Karpas-422 (cell line): ENCODE measurements at regions not wholly inside any gene's neighbourhood (a gene's known extent, or its start where the extent isn't known, plus 50 kb on each side); places are given as distances from the start of the nearest gene placed in this dataset.

Experiments
- DNase-seq: peaks from one replicate; pipeline ENCODE4 v3.0.0-alpha.2; 2015
- H2AFZ ChIP-seq: fragments of 200-600 bp; sonication (generic); 2 replicates; pipeline ENCODE4 v1.6.1; 2014; ENCODE audit warnings: antibody characterized with exemption, low read length, mixed read lengths
- H3K27ac ChIP-seq: fragments of 200-600 bp; sonication (generic); 2 replicates; pipeline ENCODE4 v1.5.1; 2014; ENCODE audit warnings: mild to moderate bottlenecking, low read length, moderate library complexity
- H3K27me3 ChIP-seq: fragments of 200-600 bp; sonication (generic); 2 replicates; pipeline ENCODE4 v1.6.1; 2014; ENCODE audit warnings: low read length, mixed read lengths
- H3K36me3 ChIP-seq: fragments of 200-600 bp; sonication (generic); 2 replicates; pipeline ENCODE4 v1.6.1; 2014; ENCODE audit warnings: low read length, mixed read lengths; ENCODE audit not compliant: insufficient read depth
- H3K4me1 ChIP-seq: fragments of 200-600 bp; sonication (generic); 2 replicates; pipeline ENCODE4 v1.6.1; 2014; ENCODE audit warnings: mild to moderate bottlenecking, low read length, mixed read lengths
- H3K4me2 ChIP-seq: fragments of 200-600 bp; sonication (generic); 2 replicates; pipeline ENCODE4 v1.6.1; 2014; ENCODE audit warnings: low read length, low read depth, mild to moderate bottlenecking; ENCODE audit not compliant: poor library complexity, severe bottlenecking
- H3K4me3 ChIP-seq: fragments of 200-600 bp; sonication (generic); 2 replicates; pipeline ENCODE4 v1.5.1; 2014; ENCODE audit warnings: mild to moderate bottlenecking, antibody characterized with exemption, low read length, mixed read lengths
- H3K79me2 ChIP-seq: fragments of 200-600 bp; sonication (generic); 2 replicates; pipeline ENCODE4 v1.6.1; 2014; ENCODE audit warnings: mild to moderate bottlenecking, low read length, mixed read lengths
- H3K9ac ChIP-seq: fragments of 200-600 bp; sonication (generic); 2 replicates; pipeline ENCODE4 v1.6.0; 2014; ENCODE audit warnings: low read length
- H3K9me2 ChIP-seq: fragments of 200-600 bp; sonication (generic), shearing (Covaris generic); replicated peaks from 2 replicates; pipeline ENCODE4 v1.6.0; 2014; ENCODE audit warnings: mild to moderate bottlenecking, low read length, moderate library complexity; ENCODE audit not compliant: insufficient read depth
- H3K9me3 ChIP-seq: fragments of 300-700, 200-600 bp; sonication (generic); 2 replicates; pipeline ENCODE4 v1.6.1; 2014; ENCODE audit warnings: low read length, mixed read lengths
- H4K20me1 ChIP-seq: fragments of 200-600 bp; sonication (generic); 2 replicates; pipeline ENCODE4 v1.6.1; 2014; ENCODE audit warnings: mild to moderate bottlenecking, antibody characterized with exemption, low read length, low read depth; ENCODE audit not compliant: insufficient read depth

DNA sequence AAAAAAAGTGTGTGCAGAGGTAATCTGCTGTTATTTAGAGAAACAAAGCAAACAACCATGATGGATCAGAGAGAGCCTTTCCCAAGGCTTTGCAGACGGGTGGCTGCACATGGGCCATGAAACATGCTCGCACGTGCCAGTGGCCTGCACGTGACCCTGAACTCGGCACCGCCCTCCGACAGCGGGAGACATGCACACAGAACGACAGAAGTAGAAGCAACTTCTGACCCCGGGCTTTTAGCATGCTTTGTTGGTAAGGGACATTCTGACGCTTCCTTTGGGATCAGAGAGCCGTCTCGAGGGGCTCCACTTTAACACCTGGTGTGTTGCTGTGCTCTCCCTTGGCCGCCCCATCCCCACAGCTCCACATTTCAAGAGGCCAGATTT lies 112.5 kb downstream of the KCNF1 start:
- Histone ChIP-seq H3K9me2 (no peaks in the 10 kb centered on the region), H3K4me3 (no peak overlapping the region), H3K9ac (no peak overlapping the region), H3K4me1 (peaks cover 4% of the 10 kb centered on the region; the same call in 1 of the 2 replicates), H3K36me3 (no peaks in the 10 kb centered on the region), H3K9me3 (no peaks in the 10 kb centered on the region), H2AFZ (no peak overlapping the region), H3K79me2 (no peaks in the 10 kb centered on the region), H3K27ac (no peak overlapping the region), H4K20me1 (no peaks in the 10 kb centered on the region), H3K4me2 (no peak overlapping the region), H3K27me3 (no peaks in the 10 kb centered on the region)
- DNase-seq: no peak

DNA sequence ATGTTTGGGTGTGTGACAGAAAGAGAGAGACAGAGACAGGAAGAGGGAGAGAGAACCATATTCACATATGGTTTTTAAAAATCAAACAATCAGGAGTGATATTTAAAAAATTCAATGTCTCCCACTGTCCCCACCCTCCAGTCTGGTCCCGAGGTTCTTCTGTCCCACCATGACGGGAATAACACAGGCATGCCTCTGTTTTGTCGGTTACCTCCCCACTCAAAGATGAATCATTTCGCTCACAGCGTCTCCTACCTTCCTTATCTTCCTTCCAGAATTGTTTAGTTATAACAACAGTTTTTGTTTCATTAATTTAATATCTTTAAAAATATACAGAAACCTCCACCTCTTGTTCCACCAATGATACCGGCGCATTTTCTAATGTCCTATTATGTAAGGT lies 113.0 kb downstream of the KCNF1 start:
- no peaks in the 10 kb centered on the region for H3K9me2 ChIP-seq
- H3K4me1 ChIP-seq: peaks cover 4% of the 10 kb centered on the region; the same call in 1 of the 2 replicates
- no peak overlapping the region for H3K27ac ChIP-seq
- H4K20me1 ChIP-seq: no peaks in the 10 kb centered on the region
- H3K9me3 ChIP-seq: no peaks in the 10 kb centered on the region
- DNase-seq: no peak
- H3K36me3 ChIP-seq: no peaks in the 10 kb centered on the region
- no peak overlapping the region for H2AFZ ChIP-seq
- no peak overlapping the region for H3K9ac ChIP-seq
- H3K79me2 ChIP-seq: no peaks in the 10 kb centered on the region
- H3K27me3 ChIP-seq: no peaks in the 10 kb centered on the region
- no peak overlapping the region for H3K4me2 ChIP-seq
- no peak overlapping the region for H3K4me3 ChIP-seq

GRCh38 chr2:11026286-11026921 lies 114.7 kb downstream of the KCNF1 start:
- Histone ChIP-seq H3K27me3 (no peaks in the 10 kb centered on the region), H4K20me1 (no peaks in the 10 kb centered on the region), H3K79me2 (no peaks in the 10 kb centered on the region), H3K4me1 (peaks cover 4% of the 10 kb centered on the region; the same call in 1 of the 2 replicates), H3K27ac (no peak overlapping the region), H3K4me3 (no peak overlapping the region), H3K4me2 (no peak overlapping the region), H3K9me3 (no peaks in the 10 kb centered on the region), H3K9ac (no peak overlapping the region), H3K36me3 (no peaks in the 10 kb centered on the region), H3K9me2 (no peaks in the 10 kb centered on the region), H2AFZ (no peak overlapping the region)
- no peak for DNase-seq

GRCh38 chr2:11027195-11027594 lies 115.5 kb downstream of the KCNF1 start:
- H3K4me3 ChIP-seq: no peak overlapping the region
- no peak for DNase-seq
- H3K4me2 ChIP-seq: no peak overlapping the region

DNA sequence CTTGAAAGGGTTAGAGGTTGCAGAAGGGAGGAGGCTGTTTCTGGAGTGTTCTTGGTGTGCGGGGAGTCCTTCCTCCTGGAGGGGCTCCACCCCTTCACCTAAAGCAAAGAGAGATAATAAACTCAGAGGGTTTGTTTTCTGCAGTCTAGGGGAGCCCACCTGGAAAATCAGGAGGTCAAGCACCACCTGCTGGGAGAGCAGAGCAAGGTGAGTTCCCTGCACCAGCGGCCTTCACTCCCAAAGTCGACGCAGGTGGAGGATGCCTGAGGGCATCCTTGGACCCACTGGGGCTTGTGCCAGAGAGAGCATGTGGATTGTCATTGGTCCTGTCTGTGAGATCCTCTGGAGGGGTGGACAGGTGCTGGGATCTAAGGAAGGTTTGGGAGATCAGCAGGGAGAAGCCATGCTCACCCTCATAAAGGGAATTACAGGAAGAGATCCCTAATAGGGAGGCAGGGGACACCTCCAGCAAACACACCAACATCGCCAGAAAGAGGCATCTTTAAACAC lies 116.7 kb downstream of the KCNF1 start:
- H3K27ac ChIP-seq: no peak overlapping the region
- DNase-seq: no peak
- H3K9me3 ChIP-seq: no peaks in the 10 kb centered on the region
- no peaks in the 10 kb centered on the region for H4K20me1 ChIP-seq
- H3K79me2 ChIP-seq: no peaks in the 10 kb centered on the region
- H3K4me3 ChIP-seq: no peak overlapping the region
- H3K4me2 ChIP-seq: no peak overlapping the region
- H3K27me3 ChIP-seq: no peaks in the 10 kb centered on the region
- H3K9ac ChIP-seq: no peak overlapping the region
- no peaks in the 10 kb centered on the region for H3K4me1 ChIP-seq
- no peak overlapping the region for H2AFZ ChIP-seq
- no peaks in the 10 kb centered on the region for H3K9me2 ChIP-seq
- H3K36me3 ChIP-seq: no peaks in the 10 kb centered on the region

More at GRCh38 chr2:11027195-11027594, 115.5 kb downstream of the KCNF1 start:
- H3K36me3 ChIP-seq: no peaks in the 10 kb centered on the region
- no peaks in the 10 kb centered on the region for H3K9me2 ChIP-seq
- H3K27me3 ChIP-seq: no peaks in the 10 kb centered on the region
- no peaks in the 10 kb centered on the region for H3K9me3 ChIP-seq
- H3K9ac ChIP-seq: no peak overlapping the region
- peaks cover 3% of the 10 kb centered on the region; the same call in 1 of the 2 replicates for H3K4me1 ChIP-seq
- H3K27ac ChIP-seq: no peak overlapping the region
- no peaks in the 10 kb centered on the region for H3K79me2 ChIP-seq
- no peaks in the 10 kb centered on the region for H4K20me1 ChIP-seq
- no peak overlapping the region for H2AFZ ChIP-seq

DNA sequence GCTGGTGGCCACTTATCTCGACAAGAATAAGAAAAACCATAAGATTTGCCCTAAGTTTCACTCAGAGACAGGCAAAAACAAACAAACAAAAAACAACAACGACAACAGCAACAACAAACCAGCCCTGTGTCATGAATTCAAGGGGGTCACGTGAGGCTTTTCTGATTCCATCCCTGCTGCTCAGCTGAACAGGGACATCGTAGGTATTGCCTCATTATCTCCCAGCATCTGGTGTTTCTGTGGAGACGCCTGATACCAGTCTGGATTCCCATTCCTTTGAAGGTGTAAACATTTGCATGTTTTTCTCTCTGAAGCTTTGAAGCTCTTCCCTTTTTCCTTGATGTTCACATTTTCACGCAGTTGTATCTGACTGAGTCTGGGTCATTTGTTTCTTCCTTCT lies 117.4 kb downstream of the KCNF1 start:
- H3K9me3 ChIP-seq: no peaks in the 10 kb centered on the region
- no peaks in the 10 kb centered on the region for H3K27me3 ChIP-seq
- H3K79me2 ChIP-seq: no peaks in the 10 kb centered on the region
- no peak overlapping the region for H3K4me3 ChIP-seq
- H3K4me1 ChIP-seq: no peaks in the 10 kb centered on the region
- no peak overlapping the region for H2AFZ ChIP-seq
- H3K9ac ChIP-seq: no peak overlapping the region
- H4K20me1 ChIP-seq: no peaks in the 10 kb centered on the region
- no peaks in the 10 kb centered on the region for H3K36me3 ChIP-seq
- H3K27ac ChIP-seq: no peak overlapping the region
- H3K9me2 ChIP-seq: no peaks in the 10 kb centered on the region
- no peak for DNase-seq
- H3K4me2 ChIP-seq: no peak overlapping the region

DNA sequence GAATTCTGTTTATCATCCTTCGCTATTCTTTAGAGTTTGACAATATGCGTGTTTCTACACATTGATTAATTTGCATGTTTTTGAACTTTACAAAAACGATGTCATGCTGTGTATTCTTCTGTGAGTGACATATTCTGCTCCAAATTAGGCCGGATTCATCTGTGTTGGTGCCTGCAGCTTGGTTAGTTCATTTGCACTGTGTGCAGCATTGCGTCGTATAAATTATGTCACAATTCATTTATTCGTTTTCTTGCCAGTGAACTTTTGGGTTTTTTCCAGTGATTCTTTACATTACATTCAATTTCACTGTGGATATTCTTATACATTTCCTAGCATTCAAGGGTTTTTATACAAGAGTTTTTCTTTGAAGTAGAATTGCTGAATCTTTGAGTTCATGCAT lies 118.3 kb downstream of the KCNF1 start:
- H3K79me2 ChIP-seq: no peaks in the 10 kb centered on the region
- no peaks in the 10 kb centered on the region for H3K27me3 ChIP-seq
- no peak for DNase-seq
- H3K9ac ChIP-seq: no peak overlapping the region
- no peaks in the 10 kb centered on the region for H3K36me3 ChIP-seq
- H3K4me1 ChIP-seq: no peaks in the 10 kb centered on the region
- H3K4me2 ChIP-seq: no peak overlapping the region
- H3K4me3 ChIP-seq: no peak overlapping the region
- H3K9me3 ChIP-seq: no peaks in the 10 kb centered on the region
- H3K27ac ChIP-seq: no peak overlapping the region
- no peak overlapping the region for H2AFZ ChIP-seq
- no peaks in the 10 kb centered on the region for H4K20me1 ChIP-seq
- no peaks in the 10 kb centered on the region for H3K9me2 ChIP-seq

DNA sequence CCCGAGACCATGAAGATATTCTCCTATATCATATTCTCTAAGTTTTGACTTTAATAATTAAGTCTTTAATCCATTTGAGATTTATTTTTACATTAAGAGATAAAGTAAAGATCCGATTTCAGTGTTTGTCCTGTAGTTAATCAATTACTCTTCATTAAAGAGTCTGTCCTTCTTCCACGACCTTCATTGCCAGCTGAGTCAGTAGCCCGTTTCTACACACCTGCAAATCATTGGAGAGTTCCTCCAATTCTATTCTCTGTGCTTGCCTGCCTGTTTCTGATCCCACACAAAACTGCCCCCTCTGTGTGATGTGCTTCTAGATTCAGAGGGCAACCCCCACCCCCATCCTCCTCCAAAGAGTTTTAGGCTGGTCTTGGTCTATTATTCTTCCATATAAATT lies 119.2 kb downstream of the KCNF1 start:
- no peak for DNase-seq
- Histone ChIP-seq H3K9me2 (no peaks in the 10 kb centered on the region), H3K4me2 (no peak overlapping the region), H4K20me1 (no peaks in the 10 kb centered on the region), H2AFZ (no peak overlapping the region), H3K4me3 (no peak overlapping the region), H3K27ac (no peak overlapping the region), H3K9me3 (no peaks in the 10 kb centered on the region), H3K79me2 (no peaks in the 10 kb centered on the region), H3K27me3 (no peaks in the 10 kb centered on the region), H3K36me3 (no peaks in the 10 kb centered on the region), H3K9ac (no peak overlapping the region), H3K4me1 (no peaks in the 10 kb centered on the region)
